ENCODE measurements at regions not wholly inside any gene's neighbourhood (a gene's known extent, or its start where the extent isn't known, plus 50 kb on each side); places are given as distances from the start of the nearest gene placed in this dataset.

- Mint-ChIP-seq H3K27me3 (ENCODE audit: unreplicated experiment) (no peaks in the 10 kb centered on the region), H3K4me3 (ENCODE audit: low read depth, unreplicated experiment) (no peak overlapping the region), H3K4me1 (ENCODE audit: low read depth, unreplicated experiment) (no peaks in the 10 kb centered on the region), H3K27ac (ENCODE audit: unreplicated experiment) (no peak overlapping the region), H3K9me3 (ENCODE audit: low read depth, unreplicated experiment) (peaks cover 2% of the 10 kb centered on the region), H3K36me3 (ENCODE audit: insufficient read depth, unreplicated experiment) (no peaks in the 10 kb centered on the region)
- TF ChIP-seq, protein P1, sequence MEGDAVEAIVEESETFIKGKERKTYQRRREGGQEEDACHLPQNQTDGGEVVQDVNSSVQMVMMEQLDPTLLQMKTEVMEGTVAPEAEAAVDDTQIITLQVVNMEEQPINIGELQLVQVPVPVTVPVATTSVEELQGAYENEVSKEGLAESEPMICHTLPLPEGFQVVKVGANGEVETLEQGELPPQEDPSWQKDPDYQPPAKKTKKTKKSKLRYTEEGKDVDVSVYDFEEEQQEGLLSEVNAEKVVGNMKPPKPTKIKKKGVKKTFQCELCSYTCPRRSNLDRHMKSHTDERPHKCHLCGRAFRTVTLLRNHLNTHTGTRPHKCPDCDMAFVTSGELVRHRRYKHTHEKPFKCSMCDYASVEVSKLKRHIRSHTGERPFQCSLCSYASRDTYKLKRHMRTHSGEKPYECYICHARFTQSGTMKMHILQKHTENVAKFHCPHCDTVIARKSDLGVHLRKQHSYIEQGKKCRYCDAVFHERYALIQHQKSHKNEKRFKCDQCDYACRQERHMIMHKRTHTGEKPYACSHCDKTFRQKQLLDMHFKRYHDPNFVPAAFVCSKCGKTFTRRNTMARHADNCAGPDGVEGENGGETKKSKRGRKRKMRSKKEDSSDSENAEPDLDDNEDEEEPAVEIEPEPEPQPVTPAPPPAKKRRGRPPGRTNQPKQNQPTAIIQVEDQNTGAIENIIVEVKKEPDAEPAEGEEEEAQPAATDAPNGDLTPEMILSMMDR (IDR thresholded peaks at IDR 0.05; ENCODE audit: unreplicated experiment), result no peak
- BruUV-seq (replicated peaks), result no TSS peak
- intact Hi-C loops (cut with micrococcal nuclease; ENCODE audit: unreplicated experiment), result no loop called here
- no peak for DNase-seq
- CTCF ChIA-PET, result no interaction called here
These were observed 1121.8 kb upstream of the USP15 start for GRCh38 chr12:61138415-61138759.

GRCh38 chr12:61161961-61162360 is 1098.2 kb upstream of the USP15 start:
- Mint-ChIP-seq H3K27ac (ENCODE audit: unreplicated experiment) (no peak overlapping the region), H3K36me3 (ENCODE audit: insufficient read depth, unreplicated experiment) (peaks cover 6% of the 10 kb centered on the region), H3K27me3 (ENCODE audit: unreplicated experiment) (no peaks in the 10 kb centered on the region), H3K4me1 (ENCODE audit: low read depth, unreplicated experiment) (no peaks in the 10 kb centered on the region), H3K9me3 (ENCODE audit: low read depth, unreplicated experiment) (peaks cover 7% of the 10 kb centered on the region), H3K4me3 (ENCODE audit: low read depth, unreplicated experiment) (no peak overlapping the region)
- DNase-seq, result no peak
- TF ChIP-seq, protein P1 (IDR thresholded peaks at IDR 0.05; ENCODE audit: unreplicated experiment), result no peak
- CTCF ChIA-PET, result no interaction called here
- intact Hi-C loops (cut with micrococcal nuclease; ENCODE audit: unreplicated experiment), result no loop called here
- no TSS peak for BruUV-seq (replicated peaks)

DNA sequence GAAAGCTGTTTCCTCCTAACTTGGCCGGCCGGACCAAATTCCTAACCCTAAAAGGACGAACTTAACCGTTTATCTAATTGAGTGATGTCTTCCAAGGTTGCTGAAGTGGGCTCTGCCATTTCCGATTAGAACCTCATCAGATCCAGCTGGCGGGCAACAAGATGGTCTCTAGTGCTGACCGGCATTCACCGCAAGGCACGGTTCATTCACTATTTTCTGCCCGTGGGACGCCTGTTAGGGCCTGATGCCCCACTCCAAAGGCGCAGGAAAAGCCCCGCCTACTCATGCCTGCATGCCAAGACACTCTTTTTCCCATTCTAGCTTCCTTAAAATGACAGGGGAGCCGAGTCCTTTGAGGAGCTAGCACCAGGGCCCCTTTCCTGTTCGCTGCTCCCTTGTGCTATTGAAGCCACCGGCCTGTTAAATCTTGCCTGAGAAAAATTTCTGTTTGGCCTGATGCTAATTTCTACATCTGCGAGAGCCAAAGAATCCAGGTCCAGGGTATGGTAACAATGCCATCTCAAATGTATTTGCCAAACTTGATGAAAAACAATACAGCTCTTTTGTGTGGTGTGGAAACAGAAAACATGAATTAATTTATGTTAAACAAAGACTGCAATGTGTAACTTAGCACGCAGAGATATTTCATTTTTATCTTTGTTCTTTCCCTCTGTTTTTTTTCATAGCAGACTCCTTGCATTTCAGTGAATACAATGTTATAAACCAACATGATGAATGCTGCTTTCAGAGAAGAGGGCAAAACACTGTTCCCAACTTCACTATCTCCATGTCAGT is 1071.2 kb upstream of the USP15 start:
- no TSS peak for BruUV-seq (replicated peaks)
- Mint-ChIP-seq H3K9me3 (ENCODE audit: low read depth, unreplicated experiment) (peaks cover 3% of the 10 kb centered on the region), H3K27me3 (ENCODE audit: unreplicated experiment) (no peaks in the 10 kb centered on the region), H3K36me3 (ENCODE audit: insufficient read depth, unreplicated experiment) (no peaks in the 10 kb centered on the region), H3K27ac (ENCODE audit: unreplicated experiment) (no peak overlapping the region), H3K4me3 (ENCODE audit: low read depth, unreplicated experiment) (no peak overlapping the region), H3K4me1 (ENCODE audit: low read depth, unreplicated experiment) (no peaks in the 10 kb centered on the region)
- CTCF ChIA-PET, result no interaction called here
- DNase-seq, result no peak
- intact Hi-C loops (cut with micrococcal nuclease; ENCODE audit: unreplicated experiment), result no loop called here
- TF ChIP-seq, protein P1 (IDR thresholded peaks at IDR 0.05; ENCODE audit: unreplicated experiment), result no peak

DNA sequence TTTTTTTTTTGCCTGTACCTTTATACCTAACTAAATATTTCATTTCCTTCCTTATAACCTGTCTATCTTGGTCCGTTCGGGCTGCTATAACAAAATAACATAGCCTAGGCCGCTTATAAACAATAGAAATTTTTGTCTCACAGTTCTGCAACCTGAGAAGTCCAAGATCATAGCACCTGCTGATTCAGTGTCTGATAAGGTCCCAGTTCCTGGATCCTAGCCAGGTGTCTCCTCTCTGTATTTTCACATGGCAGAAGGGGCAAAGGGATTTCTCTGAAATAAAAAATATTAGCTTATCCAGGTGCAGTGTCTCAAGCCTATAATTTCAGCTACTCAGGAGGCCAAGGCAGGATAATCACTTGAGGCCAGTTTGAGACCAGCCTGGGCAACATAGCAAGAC is 1046.6 kb upstream of the USP15 start:
- H3K36me3 Mint-ChIP-seq (ENCODE audit: insufficient read depth, unreplicated experiment), result no peaks in the 10 kb centered on the region
- no peaks in the 10 kb centered on the region for H3K4me1 Mint-ChIP-seq (ENCODE audit: low read depth, unreplicated experiment)
- H3K27me3 Mint-ChIP-seq (ENCODE audit: unreplicated experiment), result no peaks in the 10 kb centered on the region
- H3K9me3 Mint-ChIP-seq (ENCODE audit: low read depth, unreplicated experiment), result peaks cover 3% of the 10 kb centered on the region
- H3K4me3 Mint-ChIP-seq (ENCODE audit: low read depth, unreplicated experiment), result no peak overlapping the region
- TF ChIP-seq, protein P1 (IDR thresholded peaks at IDR 0.05; ENCODE audit: unreplicated experiment), result no peak
- CTCF ChIA-PET, result interaction anchor here (0.6 kb wide), 1 partner anchor 33 kb away, joined by 3 read pairs; no protein-coding TSS in a partner anchor
- intact Hi-C loops (cut with micrococcal nuclease; ENCODE audit: unreplicated experiment), result no loop called here
- H3K27ac Mint-ChIP-seq (ENCODE audit: unreplicated experiment), result no peak overlapping the region
- no TSS peak for BruUV-seq (replicated peaks)
- DNase-seq, result peak; percentile 51

All from Calu3 (cell line).